ENCODE measurements at regions not wholly inside any gene's neighbourhood (a gene's known extent, or its start where the extent isn't known, plus 50 kb on each side); places are given as distances from the start of the nearest gene placed in this dataset.
A peak's percentile ranks its signal among the peaks of the same experiment; 100 is the strongest.

- H3K18ac ChIP-seq (ENCODE audit: low read depth in 1 of 2, low read length in 2 of 2) = no peak overlapping the region
- no peaks in the 10 kb centered on the region for H3K9me3 ChIP-seq (ENCODE audit: control insufficient read depth, low read length)
- H2BK5ac ChIP-seq (ENCODE audit: low read depth, low read length, poor library complexity, severe bottlenecking) = no peak overlapping the region
- no peak overlapping the region for H3K9ac ChIP-seq (ENCODE audit: low read length)
- H4K8ac ChIP-seq (ENCODE audit: low read length) = no peak overlapping the region
- no peak overlapping the region for H3K23ac ChIP-seq (ENCODE audit: low read length in 2 of 2)
- no peaks in the 10 kb centered on the region for H3K79me1 ChIP-seq (replicated peaks; ENCODE audit: low read length, poor library complexity, severe bottlenecking)
- H3K4ac ChIP-seq (ENCODE audit: low read depth in 1 of 2, low read length in 2 of 2) = no peak overlapping the region
- no peaks in the 10 kb centered on the region for H3K4me1 ChIP-seq (ENCODE audit: control insufficient read depth, insufficient read depth, low read depth, low read length)
- H2BK15ac ChIP-seq (ENCODE audit: low read depth, poor library complexity, severe bottlenecking) = no peak overlapping the region
- no peaks in the 10 kb centered on the region for H3K36me3 ChIP-seq (ENCODE audit: control insufficient read depth in 1 of 2, insufficient read depth in 2 of 2, low read depth in 1 of 2, low read length in 2 of 2)
- no peak overlapping the region for H2AK5ac ChIP-seq (ENCODE audit: low read length, severe bottlenecking)
- H3K27me3 ChIP-seq (ENCODE audit: control insufficient read depth in 1 of 2, insufficient read depth in 1 of 2, low read length in 2 of 2) = no peaks in the 10 kb centered on the region
- no peak overlapping the region for H3K14ac ChIP-seq (ENCODE audit: low read length in 2 of 2)
- no peak overlapping the region for H3K4me2 ChIP-seq (ENCODE audit: low read length, poor library complexity, severe bottlenecking)
- DNase-seq = no peak
- H2BK120ac ChIP-seq (ENCODE audit: low read depth, low read length) = no peak overlapping the region
- H2AFZ ChIP-seq (ENCODE audit: low read depth, low read length) = no peak overlapping the region
- H4K91ac ChIP-seq (ENCODE audit: low read length) = no peak overlapping the region
- no peak overlapping the region for H3K4me3 ChIP-seq (ENCODE audit: insufficient read depth in 1 of 2, low read depth in 1 of 2, low read length in 2 of 2)
- no peak overlapping the region for H2BK12ac ChIP-seq (ENCODE audit: low read length in 2 of 2)
- no peak overlapping the region for H3K27ac ChIP-seq (ENCODE audit: low read length, poor library complexity, severe bottlenecking)
- no CpG with 5 or more reads among the region's 1 CpG for WGBS
Observed at GRCh38 chr7:115350764-115351163, 428.9 kb downstream of the MDFIC start.

DNA sequence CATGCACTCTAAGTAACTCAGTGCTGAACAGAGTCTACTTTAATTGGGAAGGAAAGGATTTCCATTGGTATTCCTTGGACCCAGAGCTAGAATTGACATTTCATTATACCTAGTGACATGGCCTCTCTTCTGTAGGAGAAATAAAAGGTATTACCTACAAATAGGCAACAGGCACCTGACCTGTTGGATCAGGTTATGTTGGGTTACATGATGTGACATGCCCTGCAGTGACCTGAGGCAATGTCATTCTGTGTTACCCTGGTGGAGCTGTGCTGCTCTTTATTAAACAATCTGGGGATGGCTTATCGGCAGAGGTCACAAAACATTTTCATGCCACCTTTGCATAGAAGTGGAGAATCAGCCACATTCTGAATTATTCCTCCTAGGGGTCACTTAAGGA, 427.7 kb downstream of the MDFIC start:
- Histone ChIP-seq H3K27ac (ENCODE audit: low read length, poor library complexity, severe bottlenecking) (no peak overlapping the region), H3K36me3 (ENCODE audit: control insufficient read depth in 1 of 2, insufficient read depth in 2 of 2, low read depth in 1 of 2, low read length in 2 of 2) (no peaks in the 10 kb centered on the region), H3K4ac (ENCODE audit: low read depth in 1 of 2, low read length in 2 of 2) (no peak overlapping the region), H2AK5ac (ENCODE audit: low read length, severe bottlenecking) (no peak overlapping the region), H3K4me2 (ENCODE audit: low read length, poor library complexity, severe bottlenecking) (no peak overlapping the region), H3K4me3 (ENCODE audit: insufficient read depth in 1 of 2, low read depth in 1 of 2, low read length in 2 of 2) (no peak overlapping the region), H3K14ac (ENCODE audit: low read length in 2 of 2) (no peak overlapping the region), H2AFZ (ENCODE audit: low read depth, low read length) (no peak overlapping the region), H3K23ac (ENCODE audit: low read length in 2 of 2) (no peak overlapping the region), H3K79me1 (replicated peaks; ENCODE audit: low read length, poor library complexity, severe bottlenecking) (no peaks in the 10 kb centered on the region), H3K18ac (ENCODE audit: low read depth in 1 of 2, low read length in 2 of 2) (no peak overlapping the region), H2BK5ac (ENCODE audit: low read depth, low read length, poor library complexity, severe bottlenecking) (no peak overlapping the region), H3K27me3 (ENCODE audit: control insufficient read depth in 1 of 2, insufficient read depth in 1 of 2, low read length in 2 of 2) (no peaks in the 10 kb centered on the region), H3K4me1 (ENCODE audit: control insufficient read depth, insufficient read depth, low read depth, low read length) (no peaks in the 10 kb centered on the region), H3K9ac (ENCODE audit: low read length) (no peak overlapping the region), H4K8ac (ENCODE audit: low read length) (no peak overlapping the region), H2BK15ac (ENCODE audit: low read depth, poor library complexity, severe bottlenecking) (no peak overlapping the region), H3K9me3 (ENCODE audit: control insufficient read depth, low read length) (no peaks in the 10 kb centered on the region), H4K91ac (ENCODE audit: low read length) (no peak overlapping the region), H2BK12ac (ENCODE audit: low read length in 2 of 2) (no peak overlapping the region), H2BK120ac (ENCODE audit: low read depth, low read length) (no peak overlapping the region)
- WGBS = 100% methylated on average over 1 of the region's 1 CpG
- no peak for DNase-seq

GRCh38 chr7:115346685-115347084, 424.8 kb downstream of the MDFIC start:
- Histone ChIP-seq H2BK12ac (ENCODE audit: low read length in 2 of 2) (no peak overlapping the region), H3K4me3 (ENCODE audit: insufficient read depth in 1 of 2, low read depth in 1 of 2, low read length in 2 of 2) (no peak overlapping the region), H3K4ac (ENCODE audit: low read depth in 1 of 2, low read length in 2 of 2) (no peak overlapping the region), H3K36me3 (ENCODE audit: control insufficient read depth in 1 of 2, insufficient read depth in 2 of 2, low read depth in 1 of 2, low read length in 2 of 2) (no peaks in the 10 kb centered on the region), H3K9ac (ENCODE audit: low read length) (no peak overlapping the region), H4K91ac (ENCODE audit: low read length) (no peak overlapping the region), H3K9me3 (ENCODE audit: control insufficient read depth, low read length) (no peaks in the 10 kb centered on the region), H3K18ac (ENCODE audit: low read depth in 1 of 2, low read length in 2 of 2) (no peak overlapping the region), H3K14ac (ENCODE audit: low read length in 2 of 2) (no peak overlapping the region), H3K4me2 (ENCODE audit: low read length, poor library complexity, severe bottlenecking) (no peak overlapping the region), H3K27me3 (ENCODE audit: control insufficient read depth in 1 of 2, insufficient read depth in 1 of 2, low read length in 2 of 2) (no peaks in the 10 kb centered on the region), H2BK120ac (ENCODE audit: low read depth, low read length) (no peak overlapping the region), H3K23ac (ENCODE audit: low read length in 2 of 2) (no peak overlapping the region), H3K79me1 (replicated peaks; ENCODE audit: low read length, poor library complexity, severe bottlenecking) (no peaks in the 10 kb centered on the region), H4K8ac (ENCODE audit: low read length) (no peak overlapping the region), H2BK15ac (ENCODE audit: low read depth, poor library complexity, severe bottlenecking) (no peak overlapping the region), H2AFZ (ENCODE audit: low read depth, low read length) (no peak overlapping the region), H3K27ac (ENCODE audit: low read length, poor library complexity, severe bottlenecking) (no peak overlapping the region), H2AK5ac (ENCODE audit: low read length, severe bottlenecking) (no peak overlapping the region), H3K4me1 (ENCODE audit: control insufficient read depth, insufficient read depth, low read depth, low read length) (no peaks in the 10 kb centered on the region), H2BK5ac (ENCODE audit: low read depth, low read length, poor library complexity, severe bottlenecking) (no peak overlapping the region)
- no CpG with 5 or more reads among the region's 1 CpG for WGBS
- DNase-seq = no peak

DNA sequence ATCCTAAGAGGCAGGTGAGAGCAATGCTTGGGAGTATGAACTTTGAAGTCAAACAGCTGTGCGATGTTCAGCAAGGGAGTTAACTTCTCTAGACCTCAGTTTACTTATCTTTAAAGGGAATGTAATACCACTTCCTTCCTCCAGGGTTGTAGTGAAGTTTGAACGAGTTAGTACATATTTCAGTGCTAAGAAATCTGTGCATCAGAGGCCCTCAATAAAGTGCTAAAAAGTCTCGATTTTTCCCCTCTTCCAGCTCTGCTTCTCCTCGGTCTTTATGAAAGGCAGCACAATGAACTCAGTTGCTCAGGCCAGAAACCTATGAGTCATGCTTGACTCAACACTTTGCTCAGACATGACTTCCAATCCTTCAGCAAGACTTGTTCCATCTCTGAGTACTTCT, 418.9 kb downstream of the MDFIC start:
- no peak overlapping the region for H3K18ac ChIP-seq (ENCODE audit: low read depth in 1 of 2, low read length in 2 of 2)

More for the DNA sequence above, 418.9 kb downstream of the MDFIC start:
- no peak overlapping the region for H2BK5ac ChIP-seq (ENCODE audit: low read depth, low read length, poor library complexity, severe bottlenecking)
- no peak overlapping the region for H2BK120ac ChIP-seq (ENCODE audit: low read depth, low read length)
- no peak overlapping the region for H2AK5ac ChIP-seq (ENCODE audit: low read length, severe bottlenecking)
- no peak overlapping the region for H4K91ac ChIP-seq (ENCODE audit: low read length)
- H3K23ac ChIP-seq (ENCODE audit: low read length in 2 of 2) = no peak overlapping the region
- H2BK12ac ChIP-seq (ENCODE audit: low read length in 2 of 2) = no peak overlapping the region
- no peak overlapping the region for H4K8ac ChIP-seq (ENCODE audit: low read length)
- H2AFZ ChIP-seq (ENCODE audit: low read depth, low read length) = no peak overlapping the region
- H3K9me3 ChIP-seq (ENCODE audit: control insufficient read depth, low read length) = no peaks in the 10 kb centered on the region
- peak; percentile 71 for DNase-seq
- H3K4me2 ChIP-seq (ENCODE audit: low read length, poor library complexity, severe bottlenecking) = no peak overlapping the region
- 55% methylated on average over 4 of the region's 4 CpGs for WGBS
- no peak overlapping the region for H3K4me3 ChIP-seq (ENCODE audit: insufficient read depth in 1 of 2, low read depth in 1 of 2, low read length in 2 of 2)
- no peaks in the 10 kb centered on the region for H3K36me3 ChIP-seq (ENCODE audit: control insufficient read depth in 1 of 2, insufficient read depth in 2 of 2, low read depth in 1 of 2, low read length in 2 of 2)
- no peak overlapping the region for H3K14ac ChIP-seq (ENCODE audit: low read length in 2 of 2)
- H3K79me1 ChIP-seq (replicated peaks; ENCODE audit: low read length, poor library complexity, severe bottlenecking) = no peaks in the 10 kb centered on the region
- no peak overlapping the region for H2BK15ac ChIP-seq (ENCODE audit: low read depth, poor library complexity, severe bottlenecking)
- no peaks in the 10 kb centered on the region for H3K27me3 ChIP-seq (ENCODE audit: control insufficient read depth in 1 of 2, insufficient read depth in 1 of 2, low read length in 2 of 2)
- H3K27ac ChIP-seq (ENCODE audit: low read length, poor library complexity, severe bottlenecking) = no peak overlapping the region
- H3K4me1 ChIP-seq (ENCODE audit: control insufficient read depth, insufficient read depth, low read depth, low read length) = no peaks in the 10 kb centered on the region
- H3K4ac ChIP-seq (ENCODE audit: low read depth in 1 of 2, low read length in 2 of 2) = no peak overlapping the region
- H3K9ac ChIP-seq (ENCODE audit: low read length) = no peak overlapping the region
